ENCODE measurements at regions not wholly inside any gene's neighbourhood (a gene's known extent, or its start where the extent isn't known, plus 50 kb on each side); places are given as distances from the start of the nearest gene placed in this dataset.

DNA sequence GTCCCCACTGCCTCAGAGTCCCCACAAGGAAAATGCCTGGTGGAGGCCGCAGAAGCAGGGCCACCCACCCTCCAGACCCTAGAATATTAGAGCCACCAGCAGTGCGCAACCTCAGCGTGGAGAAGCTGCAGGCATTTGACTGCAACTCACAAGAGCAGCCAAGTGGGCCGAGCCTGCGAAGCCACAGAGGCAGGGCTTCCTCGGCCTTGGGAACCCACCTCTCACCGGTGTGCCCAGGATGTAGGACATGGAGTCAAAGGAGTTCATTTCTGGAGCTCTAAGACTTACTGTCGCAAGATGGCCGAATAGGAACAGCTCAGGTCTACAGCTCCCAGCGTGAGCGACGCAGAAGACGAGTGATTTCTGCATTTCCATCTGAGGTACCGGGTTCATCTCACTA lies 397.9 kb upstream of the PIK3R1 start:
- TF ChIP-seq SIN3A (IDR thresholded peaks at IDR 0.05; ENCODE audit: borderline replicate concordance, insufficient read depth, low read length), result no peak
- TF ChIP-seq POLR2AphosphoS5 (IDR thresholded peaks at IDR 0.05; ENCODE audit: low read depth, low read length), result no peak
- TF ChIP-seq, protein P1, sequence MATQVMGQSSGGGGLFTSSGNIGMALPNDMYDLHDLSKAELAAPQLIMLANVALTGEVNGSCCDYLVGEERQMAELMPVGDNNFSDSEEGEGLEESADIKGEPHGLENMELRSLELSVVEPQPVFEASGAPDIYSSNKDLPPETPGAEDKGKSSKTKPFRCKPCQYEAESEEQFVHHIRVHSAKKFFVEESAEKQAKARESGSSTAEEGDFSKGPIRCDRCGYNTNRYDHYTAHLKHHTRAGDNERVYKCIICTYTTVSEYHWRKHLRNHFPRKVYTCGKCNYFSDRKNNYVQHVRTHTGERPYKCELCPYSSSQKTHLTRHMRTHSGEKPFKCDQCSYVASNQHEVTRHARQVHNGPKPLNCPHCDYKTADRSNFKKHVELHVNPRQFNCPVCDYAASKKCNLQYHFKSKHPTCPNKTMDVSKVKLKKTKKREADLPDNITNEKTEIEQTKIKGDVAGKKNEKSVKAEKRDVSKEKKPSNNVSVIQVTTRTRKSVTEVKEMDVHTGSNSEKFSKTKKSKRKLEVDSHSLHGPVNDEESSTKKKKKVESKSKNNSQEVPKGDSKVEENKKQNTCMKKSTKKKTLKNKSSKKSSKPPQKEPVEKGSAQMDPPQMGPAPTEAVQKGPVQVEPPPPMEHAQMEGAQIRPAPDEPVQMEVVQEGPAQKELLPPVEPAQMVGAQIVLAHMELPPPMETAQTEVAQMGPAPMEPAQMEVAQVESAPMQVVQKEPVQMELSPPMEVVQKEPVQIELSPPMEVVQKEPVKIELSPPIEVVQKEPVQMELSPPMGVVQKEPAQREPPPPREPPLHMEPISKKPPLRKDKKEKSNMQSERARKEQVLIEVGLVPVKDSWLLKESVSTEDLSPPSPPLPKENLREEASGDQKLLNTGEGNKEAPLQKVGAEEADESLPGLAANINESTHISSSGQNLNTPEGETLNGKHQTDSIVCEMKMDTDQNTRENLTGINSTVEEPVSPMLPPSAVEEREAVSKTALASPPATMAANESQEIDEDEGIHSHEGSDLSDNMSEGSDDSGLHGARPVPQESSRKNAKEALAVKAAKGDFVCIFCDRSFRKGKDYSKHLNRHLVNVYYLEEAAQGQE (IDR thresholded peaks at IDR 0.05; ENCODE audit: insufficient read depth in 1 of 2, low read depth in 2 of 2, low read length in 2 of 2), result no peak
- TF ChIP-seq FOXP2 (optimal IDR thresholded peaks at IDR 0.05; ENCODE audit: borderline replicate concordance, extremely low read depth, extremely low read length, insufficient read depth), result no peak
- TF ChIP-seq TAF1 (IDR thresholded peaks at IDR 0.05; ENCODE audit: borderline replicate concordance, insufficient read depth, low read length), result no peak

DNA sequence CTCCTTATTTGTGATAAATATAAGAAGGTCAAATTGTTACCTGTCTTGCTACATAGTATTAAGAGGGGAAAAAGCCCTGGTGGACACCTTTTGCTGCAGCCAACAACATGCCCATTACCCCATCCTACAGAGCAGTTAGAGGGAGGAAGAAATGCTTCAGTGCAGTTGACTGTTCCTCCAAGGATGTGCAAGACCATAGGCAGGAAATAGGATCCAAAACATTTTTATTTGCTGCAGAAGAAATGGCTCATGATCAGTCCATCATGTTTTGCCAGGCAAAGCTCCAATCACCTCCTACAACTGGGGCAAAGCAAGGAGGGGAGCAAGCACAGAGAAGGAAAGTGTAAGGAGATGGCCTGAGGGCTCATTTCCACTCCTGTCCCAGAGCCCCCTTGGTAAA lies 399.1 kb upstream of the PIK3R1 start:
- TF ChIP-seq FOXP2 (optimal IDR thresholded peaks at IDR 0.05; ENCODE audit: borderline replicate concordance, extremely low read depth, extremely low read length, insufficient read depth) (no peak), SIN3A (IDR thresholded peaks at IDR 0.05; ENCODE audit: borderline replicate concordance, insufficient read depth, low read length) (no peak), TAF1 (IDR thresholded peaks at IDR 0.05; ENCODE audit: borderline replicate concordance, insufficient read depth, low read length) (no peak), POLR2AphosphoS5 (IDR thresholded peaks at IDR 0.05; ENCODE audit: low read depth, low read length) (no peak)
- TF ChIP-seq, protein P1 (IDR thresholded peaks at IDR 0.05; ENCODE audit: insufficient read depth in 1 of 2, low read depth in 2 of 2, low read length in 2 of 2), result no peak

DNA sequence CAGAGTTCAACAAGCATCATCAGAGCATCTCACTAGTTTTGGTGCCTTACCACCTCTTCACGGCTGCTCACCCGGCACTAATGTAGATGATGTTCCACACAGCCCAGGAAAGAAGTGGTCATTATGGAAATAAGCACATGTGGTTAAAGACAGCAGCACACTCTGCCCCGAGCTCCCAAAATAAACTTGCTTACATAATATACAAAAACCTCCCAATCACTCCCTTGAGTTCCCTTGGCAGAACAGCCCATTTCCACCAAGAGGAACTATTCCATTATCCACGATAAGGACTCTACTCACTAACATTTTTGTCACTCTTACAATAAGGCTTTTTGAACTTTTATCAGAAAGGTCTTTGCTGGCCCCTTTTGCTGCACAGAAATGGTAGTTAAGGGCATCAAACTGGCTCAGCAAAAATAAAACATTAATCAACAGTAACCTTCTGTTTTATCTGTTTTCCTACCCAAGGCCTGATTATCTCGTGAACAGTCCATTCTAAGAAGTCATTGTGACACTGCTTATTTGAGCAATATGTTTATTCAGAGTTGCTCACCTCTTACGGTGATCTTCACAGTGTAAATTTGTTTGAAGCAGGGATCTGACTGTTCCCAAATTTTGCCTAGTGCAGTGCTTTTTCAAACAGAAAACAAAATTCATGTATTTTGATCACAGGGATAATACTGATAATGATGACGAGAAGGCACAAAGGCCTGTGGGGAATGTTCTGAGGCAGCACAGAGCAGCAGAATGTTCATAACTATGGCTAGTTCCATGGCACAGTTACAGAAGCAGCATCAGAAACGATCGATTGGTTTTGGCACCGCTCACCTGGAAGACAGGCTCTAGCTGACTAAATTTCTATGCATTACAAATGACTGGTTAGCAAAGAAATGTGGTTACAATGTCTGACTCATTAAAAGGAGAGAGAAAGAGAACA lies 399.8 kb upstream of the PIK3R1 start:
- TF ChIP-seq, protein P1 (IDR thresholded peaks at IDR 0.05; ENCODE audit: insufficient read depth in 1 of 2, low read depth in 2 of 2, low read length in 2 of 2), result no peak
- TF ChIP-seq POLR2AphosphoS5 (IDR thresholded peaks at IDR 0.05; ENCODE audit: low read depth, low read length), result no peak
- TF ChIP-seq SIN3A (IDR thresholded peaks at IDR 0.05; ENCODE audit: borderline replicate concordance, insufficient read depth, low read length), result no peak
- no peak for TF ChIP-seq FOXP2 (optimal IDR thresholded peaks at IDR 0.05; ENCODE audit: borderline replicate concordance, extremely low read depth, extremely low read length, insufficient read depth)
- no peak for TF ChIP-seq TAF1 (IDR thresholded peaks at IDR 0.05; ENCODE audit: borderline replicate concordance, insufficient read depth, low read length)

DNA sequence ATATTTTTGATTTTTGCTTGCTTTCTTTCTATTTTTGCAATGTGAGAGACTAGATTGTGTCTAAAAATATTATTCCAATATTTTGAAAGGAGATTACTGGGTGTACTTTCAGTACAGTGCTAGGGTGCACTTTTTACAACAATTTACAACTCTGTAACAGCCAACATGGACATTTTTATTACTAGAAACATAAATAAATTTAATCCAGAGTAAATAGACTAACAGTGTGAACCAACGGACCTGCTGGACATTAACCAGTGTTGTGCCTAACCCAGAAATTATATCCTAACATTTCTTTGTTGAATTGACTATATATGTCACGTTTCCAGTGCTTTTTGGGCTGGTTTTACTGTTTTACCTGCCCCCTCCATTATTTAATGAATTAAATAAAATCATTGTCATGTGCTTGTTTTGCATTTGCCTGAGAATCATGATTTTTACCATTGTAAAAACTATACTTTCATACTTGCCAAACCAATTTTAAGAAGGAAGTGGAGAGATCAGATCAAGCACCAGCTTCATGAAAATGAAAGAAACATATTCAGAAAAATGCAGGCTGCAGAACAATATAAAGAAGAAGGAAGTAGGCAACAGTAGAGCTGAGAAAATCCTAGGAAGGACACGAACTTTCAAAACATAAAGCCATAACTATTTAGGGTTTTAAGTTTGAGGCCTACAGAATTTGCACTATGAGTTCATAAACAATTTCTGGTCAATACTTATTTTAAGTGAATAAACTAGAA lies 400.8 kb upstream of the PIK3R1 start:
- TF ChIP-seq TAF1 (IDR thresholded peaks at IDR 0.05; ENCODE audit: borderline replicate concordance, insufficient read depth, low read length) (no peak), POLR2AphosphoS5 (IDR thresholded peaks at IDR 0.05; ENCODE audit: low read depth, low read length) (no peak), FOXP2 (optimal IDR thresholded peaks at IDR 0.05; ENCODE audit: borderline replicate concordance, extremely low read depth, extremely low read length, insufficient read depth) (no peak), SIN3A (IDR thresholded peaks at IDR 0.05; ENCODE audit: borderline replicate concordance, insufficient read depth, low read length) (no peak)
- TF ChIP-seq, protein P1 (IDR thresholded peaks at IDR 0.05; ENCODE audit: insufficient read depth in 1 of 2, low read depth in 2 of 2, low read length in 2 of 2), result no peak

Measured in PFSK-1 (cell line).